ENCODE measurements at regions not wholly inside any gene's neighbourhood (a gene's known extent, or its start where the extent isn't known, plus 50 kb on each side); places are given as distances from the start of the nearest gene placed in this dataset.

DNA sequence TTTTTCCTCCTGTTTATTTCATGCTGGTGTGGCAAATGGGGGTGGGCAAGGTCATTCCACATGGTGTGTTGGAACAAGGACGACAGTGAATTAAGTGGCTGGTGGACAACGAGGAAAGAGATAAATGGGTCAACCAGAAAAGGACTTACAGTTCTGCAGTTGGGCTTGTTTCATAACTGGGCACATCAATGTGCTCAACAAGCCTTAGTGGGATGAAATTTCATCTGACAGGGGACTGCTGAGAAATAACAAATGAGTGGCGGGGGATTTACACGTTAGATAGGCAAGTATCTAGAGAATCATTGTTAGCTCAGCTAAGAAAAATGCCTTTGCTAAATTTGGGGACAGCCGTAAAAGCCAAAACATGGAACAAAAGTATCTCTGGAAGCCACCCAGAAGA is 163.6 kb downstream of the NRN1 start (continued):
- TF ChIP-seq, protein P1, sequence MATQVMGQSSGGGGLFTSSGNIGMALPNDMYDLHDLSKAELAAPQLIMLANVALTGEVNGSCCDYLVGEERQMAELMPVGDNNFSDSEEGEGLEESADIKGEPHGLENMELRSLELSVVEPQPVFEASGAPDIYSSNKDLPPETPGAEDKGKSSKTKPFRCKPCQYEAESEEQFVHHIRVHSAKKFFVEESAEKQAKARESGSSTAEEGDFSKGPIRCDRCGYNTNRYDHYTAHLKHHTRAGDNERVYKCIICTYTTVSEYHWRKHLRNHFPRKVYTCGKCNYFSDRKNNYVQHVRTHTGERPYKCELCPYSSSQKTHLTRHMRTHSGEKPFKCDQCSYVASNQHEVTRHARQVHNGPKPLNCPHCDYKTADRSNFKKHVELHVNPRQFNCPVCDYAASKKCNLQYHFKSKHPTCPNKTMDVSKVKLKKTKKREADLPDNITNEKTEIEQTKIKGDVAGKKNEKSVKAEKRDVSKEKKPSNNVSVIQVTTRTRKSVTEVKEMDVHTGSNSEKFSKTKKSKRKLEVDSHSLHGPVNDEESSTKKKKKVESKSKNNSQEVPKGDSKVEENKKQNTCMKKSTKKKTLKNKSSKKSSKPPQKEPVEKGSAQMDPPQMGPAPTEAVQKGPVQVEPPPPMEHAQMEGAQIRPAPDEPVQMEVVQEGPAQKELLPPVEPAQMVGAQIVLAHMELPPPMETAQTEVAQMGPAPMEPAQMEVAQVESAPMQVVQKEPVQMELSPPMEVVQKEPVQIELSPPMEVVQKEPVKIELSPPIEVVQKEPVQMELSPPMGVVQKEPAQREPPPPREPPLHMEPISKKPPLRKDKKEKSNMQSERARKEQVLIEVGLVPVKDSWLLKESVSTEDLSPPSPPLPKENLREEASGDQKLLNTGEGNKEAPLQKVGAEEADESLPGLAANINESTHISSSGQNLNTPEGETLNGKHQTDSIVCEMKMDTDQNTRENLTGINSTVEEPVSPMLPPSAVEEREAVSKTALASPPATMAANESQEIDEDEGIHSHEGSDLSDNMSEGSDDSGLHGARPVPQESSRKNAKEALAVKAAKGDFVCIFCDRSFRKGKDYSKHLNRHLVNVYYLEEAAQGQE (IDR thresholded peaks at IDR 0.05; ENCODE audit: low read depth, low read length): no peak
- TF ChIP-seq EP300 (IDR thresholded peaks at IDR 0.05; ENCODE audit: borderline replicate concordance in 1 of 2, low read depth in 1 of 2, low read length in 1 of 2): no peak
- TF ChIP-seq SIN3A (IDR thresholded peaks at IDR 0.05; ENCODE audit: borderline replicate concordance, low read depth, low read length): no peak
- TF ChIP-seq, protein P2, sequence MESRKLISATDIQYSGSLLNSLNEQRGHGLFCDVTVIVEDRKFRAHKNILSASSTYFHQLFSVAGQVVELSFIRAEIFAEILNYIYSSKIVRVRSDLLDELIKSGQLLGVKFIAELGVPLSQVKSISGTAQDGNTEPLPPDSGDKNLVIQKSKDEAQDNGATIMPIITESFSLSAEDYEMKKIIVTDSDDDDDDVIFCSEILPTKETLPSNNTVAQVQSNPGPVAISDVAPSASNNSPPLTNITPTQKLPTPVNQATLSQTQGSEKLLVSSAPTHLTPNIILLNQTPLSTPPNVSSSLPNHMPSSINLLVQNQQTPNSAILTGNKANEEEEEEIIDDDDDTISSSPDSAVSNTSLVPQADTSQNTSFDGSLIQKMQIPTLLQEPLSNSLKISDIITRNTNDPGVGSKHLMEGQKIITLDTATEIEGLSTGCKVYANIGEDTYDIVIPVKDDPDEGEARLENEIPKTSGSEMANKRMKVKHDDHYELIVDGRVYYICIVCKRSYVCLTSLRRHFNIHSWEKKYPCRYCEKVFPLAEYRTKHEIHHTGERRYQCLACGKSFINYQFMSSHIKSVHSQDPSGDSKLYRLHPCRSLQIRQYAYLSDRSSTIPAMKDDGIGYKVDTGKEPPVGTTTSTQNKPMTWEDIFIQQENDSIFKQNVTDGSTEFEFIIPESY (IDR thresholded peaks at IDR 0.05; ENCODE audit: borderline replicate concordance, low read depth): no peak
- TF ChIP-seq FOXJ3 (CRISPR knock-in tag; IDR thresholded peaks at IDR 0.05): no peak
- TF ChIP-seq TAF1 (IDR thresholded peaks at IDR 0.05; ENCODE audit: borderline replicate concordance, low read depth, low read length): no peak
- no peak for TF ChIP-seq JUND (IDR thresholded peaks at IDR 0.05)
- TF ChIP-seq EZH2phosphoT487 (IDR thresholded peaks at IDR 0.05; ENCODE audit: borderline replicate concordance, low read depth): no peak
- TF ChIP-seq GABPA (IDR thresholded peaks at IDR 0.05; ENCODE audit: low read depth): no peak
- TF ChIP-seq, protein P3, sequence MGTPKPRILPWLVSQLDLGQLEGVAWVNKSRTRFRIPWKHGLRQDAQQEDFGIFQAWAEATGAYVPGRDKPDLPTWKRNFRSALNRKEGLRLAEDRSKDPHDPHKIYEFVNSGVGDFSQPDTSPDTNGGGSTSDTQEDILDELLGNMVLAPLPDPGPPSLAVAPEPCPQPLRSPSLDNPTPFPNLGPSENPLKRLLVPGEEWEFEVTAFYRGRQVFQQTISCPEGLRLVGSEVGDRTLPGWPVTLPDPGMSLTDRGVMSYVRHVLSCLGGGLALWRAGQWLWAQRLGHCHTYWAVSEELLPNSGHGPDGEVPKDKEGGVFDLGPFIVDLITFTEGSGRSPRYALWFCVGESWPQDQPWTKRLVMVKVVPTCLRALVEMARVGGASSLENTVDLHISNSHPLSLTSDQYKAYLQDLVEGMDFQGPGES (IDR thresholded peaks at IDR 0.05; ENCODE audit: low read depth, low read length): no peak
- no peak for TF ChIP-seq GATA2 (CRISPR knock-in tag; IDR thresholded peaks at IDR 0.05)
- TF ChIP-seq TCF12 (IDR thresholded peaks at IDR 0.05): no peak
- no peak for TF ChIP-seq MXI1 (IDR thresholded peaks at IDR 0.05; ENCODE audit: low read depth, low read length)
- TF ChIP-seq, protein P4, sequence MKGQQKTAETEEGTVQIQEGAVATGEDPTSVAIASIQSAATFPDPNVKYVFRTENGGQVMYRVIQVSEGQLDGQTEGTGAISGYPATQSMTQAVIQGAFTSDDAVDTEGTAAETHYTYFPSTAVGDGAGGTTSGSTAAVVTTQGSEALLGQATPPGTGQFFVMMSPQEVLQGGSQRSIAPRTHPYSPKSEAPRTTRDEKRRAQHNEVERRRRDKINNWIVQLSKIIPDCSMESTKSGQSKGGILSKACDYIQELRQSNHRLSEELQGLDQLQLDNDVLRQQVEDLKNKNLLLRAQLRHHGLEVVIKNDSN (IDR thresholded peaks at IDR 0.05; ENCODE audit: borderline replicate concordance, low read depth): no peak

Data from SK-N-SH (cell line).